ENCODE measurements at regions not wholly inside any gene's neighbourhood (a gene's known extent, or its start where the extent isn't known, plus 50 kb on each side); places are given as distances from the start of the nearest gene placed in this dataset.

- H3K27me3 ChIP-seq, result no peaks in the 10 kb centered on the region
- H3K4me3 ChIP-seq, result no peak overlapping the region
- TF ChIP-seq POLR2A (IDR thresholded peaks at IDR 0.05) (no peak), EP300 (IDR thresholded peaks at IDR 0.05) (no peak), CTCF (IDR thresholded peaks at IDR 0.05) (no peak), POLR2AphosphoS5 (IDR thresholded peaks at IDR 0.05) (no peak)
- ATAC-seq, result no peak
- no peaks in the 10 kb centered on the region for H3K36me3 ChIP-seq
- H3K4me1 ChIP-seq, result peaks cover 0 to 38% (median 7%) of the 10 kb centered on the region in 3 donors
- peak overlapping the region in 3 of 4 donors; percentile 17 to 79 (median 53) for H3K27ac ChIP-seq
- H3K9me3 ChIP-seq, result no peaks in the 10 kb centered on the region
- WGBS, 2 donors (ENCODE audit: low coverage in 1 of 2), result 20 to 25% methylated on average over 4 of the region's 4 CpGs
These were observed 430.9 kb downstream of the LMO4 start for GRCh38 chr1:87759421-87760087.

GRCh38 chr1:87760155-87760554 is 431.5 kb downstream of the LMO4 start:
- 68 to 75% methylated on average over 1 to 2 of the region's 2 CpGs for WGBS, 2 donors (ENCODE audit: low coverage in 1 of 2)
- Histone ChIP-seq H3K27me3 (no peaks in the 10 kb centered on the region), H3K36me3 (no peaks in the 10 kb centered on the region), H3K27ac (peak overlapping the region in 1 of 4 donors; percentile 79), H3K9me3 (peaks cover 0 to 5% (median 0%) of the 10 kb centered on the region in 3 donors), H3K4me3 (no peak overlapping the region), H3K4me1 (peaks cover 0 to 38% (median 7%) of the 10 kb centered on the region in 3 donors)
- no peak for ATAC-seq
- no peak for TF ChIP-seq EP300 (IDR thresholded peaks at IDR 0.05)
- no peak for TF ChIP-seq CTCF (IDR thresholded peaks at IDR 0.05)
- no peak for TF ChIP-seq POLR2AphosphoS5 (IDR thresholded peaks at IDR 0.05)
- no peak for TF ChIP-seq POLR2A (IDR thresholded peaks at IDR 0.05)

- Histone ChIP-seq H3K9me3 (peaks cover 0 to 9% (median 0%) of the 10 kb centered on the region in 3 donors), H3K4me1 (peaks cover 0 to 38% (median 7%) of the 10 kb centered on the region in 3 donors), H3K36me3 (no peaks in the 10 kb centered on the region), H3K27me3 (no peaks in the 10 kb centered on the region), H3K4me3 (no peak overlapping the region), H3K27ac (peak overlapping the region in 1 of 4 donors; percentile 79)
- 85 to 100% methylated on average over 1 of the region's 1 CpG for WGBS, 2 donors (ENCODE audit: low coverage in 1 of 2)
- ATAC-seq, result no peak
- TF ChIP-seq POLR2A (IDR thresholded peaks at IDR 0.05), result no peak
- TF ChIP-seq EP300 (IDR thresholded peaks at IDR 0.05), result no peak
- TF ChIP-seq POLR2AphosphoS5 (IDR thresholded peaks at IDR 0.05), result no peak
- TF ChIP-seq CTCF (IDR thresholded peaks at IDR 0.05), result no peak
These were observed 432.0 kb downstream of the LMO4 start for GRCh38 chr1:87760654-87761053.

GRCh38 chr1:87763483-87763882 is 434.8 kb downstream of the LMO4 start:
- no peak for TF ChIP-seq POLR2AphosphoS5 (IDR thresholded peaks at IDR 0.05)
- TF ChIP-seq EP300 (IDR thresholded peaks at IDR 0.05), result no peak
- TF ChIP-seq CTCF (IDR thresholded peaks at IDR 0.05), result no peak
- no peak for TF ChIP-seq POLR2A (IDR thresholded peaks at IDR 0.05)

More at GRCh38 chr1:87763483-87763882, 434.8 kb downstream of the LMO4 start:
- no peaks in the 10 kb centered on the region for H3K36me3 ChIP-seq
- no peaks in the 10 kb centered on the region for H3K27me3 ChIP-seq
- peak overlapping the region in 1 of 4 donors; percentile 6 for H3K27ac ChIP-seq
- H3K4me3 ChIP-seq, result no peak overlapping the region
- ATAC-seq, result no peak
- H3K9me3 ChIP-seq, result peaks cover 0 to 9% (median 0%) of the 10 kb centered on the region in 3 donors
- WGBS, 2 donors (ENCODE audit: low coverage in 1 of 2), result 46 to 70% methylated on average over 1 of the region's 1 CpG
- H3K4me1 ChIP-seq, result peaks cover 0 to 15% (median 0%) of the 10 kb centered on the region in 3 donors
